HL-60 (cell line): ENCODE measurements at regions not wholly inside any gene's neighbourhood (a gene's known extent, or its start where the extent isn't known, plus 50 kb on each side); places are given as distances from the start of the nearest gene placed in this dataset.

Source experiments
- DNase-seq, 2 experiments: peaks; one replicate each; pipeline ENCODE4 v3.0.0-alpha.2; 2010 to 2020; ENCODE audit warnings: low read depth in 1 of 2, low spot score in 1 of 2
- H3K27ac ChIP-seq: fragments of 250-450 bp; sonication (Bioruptor Pico); replicated peaks from 2 replicates; pipeline ENCODE4 v1.5.1; 2020; ENCODE audit warnings: mild to moderate bottlenecking, moderate library complexity
- H3K27me3 ChIP-seq: fragments of 250-450 bp; sonication (Bioruptor Pico); 2 replicates; pipeline ENCODE4 v1.5.1; 2021; ENCODE audit warnings: mild to moderate bottlenecking, moderate library complexity; ENCODE audit not compliant: insufficient read depth, poor library complexity, severe bottlenecking
- H3K4me3 ChIP-seq: replicated peaks from 2 replicates; pipeline ENCODE4 v1.5.1; 2011; ENCODE audit warnings: mild to moderate bottlenecking, control low read depth, low read length; ENCODE audit not compliant: insufficient read depth
- CTCF ChIP-seq: IDR thresholded peaks from one replicate; pipeline ENCODE4 v1.5.1; 2011; ENCODE audit warnings: low read length, control low read depth, inconsistent platforms; ENCODE audit not compliant: insufficient read depth
- GABPA ChIP-seq: IDR thresholded peaks from 2 replicates; pipeline ENCODE4 v1.6.1; 2012; ENCODE audit warnings: low read depth
- POLR2AphosphoS5 ChIP-seq: IDR thresholded peaks from 2 replicates; pipeline ENCODE4 v1.6.1; 2012; ENCODE audit warnings: low read depth
- REST ChIP-seq: IDR thresholded peaks from 2 replicates; pipeline ENCODE4 v1.6.1; 2012; ENCODE audit warnings: low read depth; ENCODE audit not compliant: insufficient replicate concordance
- SPI1 ChIP-seq: IDR thresholded peaks from 2 replicates; pipeline ENCODE4 v1.6.1; 2012; ENCODE audit warnings: low read depth, mild to moderate bottlenecking, borderline replicate concordance

- H3K27ac ChIP-seq: no peak overlapping the region
- DNase-seq: no peak
- TF ChIP-seq POLR2AphosphoS5 (no peak), REST (no peak), CTCF (no peak), GABPA (no peak), SPI1 (no peak)
- peaks cover 4% of the 10 kb centered on the region for H3K27me3 ChIP-seq
- H3K4me3 ChIP-seq: no peak overlapping the region
Measured at GRCh38 chr3:69674752-69675151, 64.5 kb upstream of the MITF start.

DNA sequence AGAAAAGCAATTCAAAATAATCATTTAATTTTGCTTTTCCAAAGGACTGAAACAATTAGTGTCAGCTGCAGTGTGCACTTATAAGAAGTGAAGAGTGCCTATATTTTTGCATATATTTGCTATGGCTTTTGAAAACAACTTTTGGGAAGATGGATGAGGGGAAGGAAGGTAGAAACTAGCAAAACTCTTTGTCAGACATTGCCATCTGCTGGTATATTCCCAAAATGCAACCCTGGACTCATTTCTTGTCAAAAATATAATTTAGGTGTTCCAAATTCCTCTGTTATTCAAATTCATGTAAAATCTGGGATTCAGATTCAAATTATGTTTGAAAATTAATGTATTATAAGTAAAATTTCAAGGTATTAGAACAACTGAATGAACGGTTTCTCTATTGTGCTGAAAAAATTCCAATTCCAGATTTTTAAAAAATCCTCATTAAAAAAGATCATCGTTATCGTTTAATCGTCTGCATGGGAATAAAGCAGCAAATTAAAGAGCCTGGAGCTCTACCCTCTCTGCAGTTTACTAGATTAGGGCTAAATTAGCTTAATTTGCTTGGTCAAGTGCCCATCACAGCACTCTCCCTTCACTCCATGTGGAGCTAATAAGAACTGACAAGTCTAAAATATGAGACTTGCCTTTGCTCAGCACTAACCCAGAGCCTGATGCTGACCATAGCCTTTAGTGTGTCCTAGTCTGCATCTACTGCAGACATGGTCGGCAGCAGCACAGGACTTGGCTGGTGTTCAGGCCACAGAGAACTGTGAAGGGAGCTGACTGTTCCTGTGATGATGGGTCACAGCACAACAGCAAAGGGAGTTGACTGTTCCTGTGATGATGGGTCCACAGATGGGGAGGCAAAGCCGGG lies 67.9 kb upstream of the MITF start:
- H3K27me3 ChIP-seq: no peaks in the 10 kb centered on the region
- no peak overlapping the region for H3K27ac ChIP-seq
- H3K4me3 ChIP-seq: no peak overlapping the region
- DNase-seq: peak; percentile 8 to 19
- TF ChIP-seq POLR2AphosphoS5 (no peak), GABPA (no peak), CTCF (peak; percentile 68)

GRCh38 chr3:69669070-69669469 lies 70.2 kb upstream of the MITF start:
- DNase-seq: no peak
- no peak overlapping the region for H3K27ac ChIP-seq
- no peak overlapping the region for H3K4me3 ChIP-seq
- H3K27me3 ChIP-seq: no peaks in the 10 kb centered on the region
- TF ChIP-seq SPI1: no peak
- no peak for TF ChIP-seq GABPA
- TF ChIP-seq CTCF: no peak
- TF ChIP-seq REST: no peak
- TF ChIP-seq POLR2AphosphoS5: no peak
